ENCODE measurements at regions not wholly inside any gene's neighbourhood (a gene's known extent, or its start where the extent isn't known, plus 50 kb on each side); places are given as distances from the start of the nearest gene placed in this dataset.
"Not testable (repeated sequence)": the region's sequence is repeated elsewhere in the genome, so short reads cannot be mapped to it uniquely, and the experiment has no call there.

GRCh38 chrX:152031346-152031745 lies 56.9 kb upstream of the GABRE start:
- TF ChIP-seq POLR2A, CTCF (IDR thresholded peaks at IDR 0.05): not testable (repeated sequence)
